GM18511 (cell line): ENCODE measurements at regions not wholly inside any gene's neighbourhood (a gene's known extent, or its start where the extent isn't known, plus 50 kb on each side); places are given as distances from the start of the nearest gene placed in this dataset.

Experiments used
- ATAC-seq: cut with Tn5 transposase; IDR thresholded peaks from one replicate; pipeline ENCODE4 v1.9.1; 2021; ENCODE audit warnings: mild to moderate bottlenecking, moderate library complexity; ENCODE audit not compliant: unreplicated experiment

GRCh38 chr12:65546528-65546927, 268.0 kb downstream of the MSRB3 start:
- no peak for ATAC-seq

GRCh38 chr12:65556676-65557437, 267.4 kb upstream of the HMGA2 start:
- peak; percentile 100 for ATAC-seq

- no peak for ATAC-seq
Observed at GRCh38 chr12:65557438-65558181, 266.7 kb upstream of the HMGA2 start.

GRCh38 chr12:65560286-65560685, 264.0 kb upstream of the HMGA2 start:
- no peak for ATAC-seq

GRCh38 chr12:65561798-65562382, 262.4 kb upstream of the HMGA2 start:
- no peak for ATAC-seq

GRCh38 chr12:65565601-65566560, 258.4 kb upstream of the HMGA2 start:
- no peak for ATAC-seq

- ATAC-seq = no peak
Observed at GRCh38 chr12:65566751-65567150, 257.5 kb upstream of the HMGA2 start.

GRCh38 chr12:65567820-65568219, 256.5 kb upstream of the HMGA2 start:
- no peak for ATAC-seq

- ATAC-seq = no peak
Observed at GRCh38 chr12:65568517-65568916, 255.8 kb upstream of the HMGA2 start.

- ATAC-seq = no peak
Observed at GRCh38 chr12:65570451-65571130, 253.7 kb upstream of the HMGA2 start.

- ATAC-seq = no peak
Observed at GRCh38 chr12:65574867-65575266, 249.4 kb upstream of the HMGA2 start.

- no peak for ATAC-seq
Observed at GRCh38 chr12:65584016-65584415, 240.3 kb upstream of the HMGA2 start.

GRCh38 chr12:65585648-65586602, 238.4 kb upstream of the HMGA2 start:
- no peak for ATAC-seq

- ATAC-seq = no peak
Observed at GRCh38 chr12:65586796-65587195, 237.5 kb upstream of the HMGA2 start.

GRCh38 chr12:65590318-65590717, 234.0 kb upstream of the HMGA2 start:
- ATAC-seq = no peak

- ATAC-seq = no peak
Observed at GRCh38 chr12:65592416-65592815, 231.9 kb upstream of the HMGA2 start.

GRCh38 chr12:65593239-65593701, 231.0 kb upstream of the HMGA2 start:
- ATAC-seq = no peak

GRCh38 chr12:65594409-65594808, 229.9 kb upstream of the HMGA2 start:
- ATAC-seq = no peak

GRCh38 chr12:65595016-65595560, 229.2 kb upstream of the HMGA2 start:
- no peak for ATAC-seq
